AML-193 (cell line): ENCODE measurements at regions not wholly inside any gene's neighbourhood (a gene's known extent, or its start where the extent isn't known, plus 50 kb on each side); places are given as distances from the start of the nearest gene placed in this dataset.
"Not testable (repeated sequence)": the region's sequence is repeated elsewhere in the genome, so short reads cannot be mapped to it uniquely, and the experiment has no call there.

Source experiments
- DNase-seq, 2 experiments: peaks; one replicate each; lab custom pipeline; 2025; lab: John Stamatoyannopoulos, UW

GRCh38 chr7:24134535-24134934 lies 149.5 kb upstream of the NPY start:
- no peak for DNase-seq

- DNase-seq = no peak
Observed at GRCh38 chr7:24135003-24135817, 148.8 kb upstream of the NPY start.

- no peak for DNase-seq
Observed at GRCh38 chr7:24137338-24137737, 146.7 kb upstream of the NPY start.

- no peak for DNase-seq
Observed at GRCh38 chr7:24138343-24138742, 145.6 kb upstream of the NPY start.

- DNase-seq = no peak
Observed at GRCh38 chr7:24140001-24140400, 144.0 kb upstream of the NPY start.

GRCh38 chr7:24141874-24142509 lies 142.0 kb upstream of the NPY start:
- no peak for DNase-seq

- DNase-seq = no peak
Observed at GRCh38 chr7:24143547-24143946, 140.4 kb upstream of the NPY start.

- no peak for DNase-seq
Observed at GRCh38 chr7:24151944-24152343, 132.0 kb upstream of the NPY start.

GRCh38 chr7:24152356-24152755 lies 131.6 kb upstream of the NPY start:
- DNase-seq = no peak

GRCh38 chr7:24152877-24153472 lies 131.0 kb upstream of the NPY start:
- no peak for DNase-seq

- no peak for DNase-seq
Observed at GRCh38 chr7:24157666-24158065, 126.3 kb upstream of the NPY start.

GRCh38 chr7:24158975-24159374 lies 125.0 kb upstream of the NPY start:
- no peak for DNase-seq

GRCh38 chr7:24164401-24164800 lies 119.6 kb upstream of the NPY start:
- DNase-seq = no peak

GRCh38 chr7:24169077-24169624 lies 114.8 kb upstream of the NPY start:
- DNase-seq = no peak

GRCh38 chr7:24171951-24172350 lies 112.0 kb upstream of the NPY start:
- DNase-seq = not testable (repeated sequence)

- DNase-seq = no peak
Observed at GRCh38 chr7:24172856-24173255, 111.1 kb upstream of the NPY start.

GRCh38 chr7:24175603-24176002 lies 108.4 kb upstream of the NPY start:
- no peak for DNase-seq

GRCh38 chr7:24178811-24179570 lies 105.0 kb upstream of the NPY start:
- no peak for DNase-seq

GRCh38 chr7:24191362-24191761 lies 92.6 kb upstream of the NPY start:
- no peak for DNase-seq

- no peak for DNase-seq
Observed at GRCh38 chr7:24192053-24192452, 91.9 kb upstream of the NPY start.

GRCh38 chr7:24192691-24193090 lies 91.3 kb upstream of the NPY start:
- no peak for DNase-seq

- DNase-seq = no peak
Observed at GRCh38 chr7:24197852-24198251, 86.1 kb upstream of the NPY start.
